Testis (tissue), 2 donors: ENCODE measurements at regions not wholly inside any gene's neighbourhood (a gene's known extent, or its start where the extent isn't known, plus 50 kb on each side); places are given as distances from the start of the nearest gene placed in this dataset.

ENCODE experiments used
- DNase-seq: peaks from one replicate; pipeline ENCODE4 v3.0.0-alpha.2; 2019
- H3K27ac ChIP-seq, 2 donors: fragments of 200-600 bp; sonication (generic); one replicate each; pipeline ENCODE4 v1.5.1; 2019
- H3K27me3 ChIP-seq: fragments of 200-600 bp; sonication (generic); one replicate; pipeline ENCODE4 v1.5.1; 2019
- H3K36me3 ChIP-seq: fragments of 200-600 bp; sonication (generic); one replicate; pipeline ENCODE4 v1.5.1; 2017; ENCODE audit warnings: low read depth; ENCODE audit errors: missing control alignments
- H3K4me1 ChIP-seq: fragments of 200-600 bp; sonication (generic); one replicate; pipeline ENCODE4 v1.5.1; 2019
- H3K4me3 ChIP-seq, 2 donors: fragments of 200-600 bp; sonication (generic); one replicate each; pipeline ENCODE4 v1.5.1; 2017 to 2019
- H3K9me3 ChIP-seq: fragments of 200-600 bp; sonication (generic); one replicate; pipeline ENCODE4 v1.5.1; 2017
- POLR2A ChIP-seq: fragments of 450-650 bp; IDR thresholded peaks from one replicate; pipeline ENCODE4 v1.6.1; 2017; ENCODE audit warnings: antibody characterized with exemption, mild to moderate bottlenecking, moderate library complexity
- WGBS, 2 donors: methylation state at CpG; one replicate each; pipeline ENCODE4 v1.1.5; 2018; 5-methylcytosine and 5-hydroxymethylcytosine counted together
- intact Hi-C: fragments of 100-400 bp; cut with DNase I; formaldehyde crosslinking; loops from one replicate; pipeline ENCODE4 v1.15.1; 2023; ENCODE audit warnings: low total_unique reads
- TF ChIP-seq, protein P1 (sequence below), 3 experiments: fragments of 450-650 bp in 2 of 3; fragments of 200-600 bp in 1 of 3; sonication (generic) in 1 of 3; IDR thresholded peaks; one replicate each; pipeline ENCODE4 v1.5.1; 2016 to 2019; ENCODE audit warnings: antibody characterized with exemption in 3 of 3, mild to moderate bottlenecking in 2 of 3, moderate library complexity in 1 of 3

DNA sequence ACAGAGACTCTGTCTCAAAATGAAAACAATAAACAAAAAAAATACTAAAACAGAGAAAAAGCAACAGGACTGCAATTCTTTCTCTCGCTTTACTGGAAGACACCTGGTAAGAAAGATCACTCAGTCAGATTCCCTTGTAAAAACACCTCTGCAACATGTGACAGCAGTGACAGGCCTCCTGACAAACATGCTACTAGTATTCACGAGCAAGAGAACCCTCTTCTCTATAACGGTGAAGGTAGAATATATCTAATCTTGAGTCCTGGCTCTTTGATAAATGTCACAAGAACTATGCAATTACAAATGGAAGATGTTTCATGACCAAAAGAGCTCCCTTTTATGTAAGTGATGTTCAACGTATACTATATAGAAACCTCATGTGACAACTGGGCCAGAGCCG, 986.7 kb upstream of the LRRN3 start:
- no peaks in the 10 kb centered on the region for H3K9me3 ChIP-seq
- H3K36me3 ChIP-seq: no peaks in the 10 kb centered on the region
- TF ChIP-seq POLR2A: no peak
- TF ChIP-seq, protein P1, sequence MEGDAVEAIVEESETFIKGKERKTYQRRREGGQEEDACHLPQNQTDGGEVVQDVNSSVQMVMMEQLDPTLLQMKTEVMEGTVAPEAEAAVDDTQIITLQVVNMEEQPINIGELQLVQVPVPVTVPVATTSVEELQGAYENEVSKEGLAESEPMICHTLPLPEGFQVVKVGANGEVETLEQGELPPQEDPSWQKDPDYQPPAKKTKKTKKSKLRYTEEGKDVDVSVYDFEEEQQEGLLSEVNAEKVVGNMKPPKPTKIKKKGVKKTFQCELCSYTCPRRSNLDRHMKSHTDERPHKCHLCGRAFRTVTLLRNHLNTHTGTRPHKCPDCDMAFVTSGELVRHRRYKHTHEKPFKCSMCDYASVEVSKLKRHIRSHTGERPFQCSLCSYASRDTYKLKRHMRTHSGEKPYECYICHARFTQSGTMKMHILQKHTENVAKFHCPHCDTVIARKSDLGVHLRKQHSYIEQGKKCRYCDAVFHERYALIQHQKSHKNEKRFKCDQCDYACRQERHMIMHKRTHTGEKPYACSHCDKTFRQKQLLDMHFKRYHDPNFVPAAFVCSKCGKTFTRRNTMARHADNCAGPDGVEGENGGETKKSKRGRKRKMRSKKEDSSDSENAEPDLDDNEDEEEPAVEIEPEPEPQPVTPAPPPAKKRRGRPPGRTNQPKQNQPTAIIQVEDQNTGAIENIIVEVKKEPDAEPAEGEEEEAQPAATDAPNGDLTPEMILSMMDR (IDR thresholded peaks at IDR 0.05): no peak
- H3K27ac ChIP-seq: no peak overlapping the region
- H3K27me3 ChIP-seq: no peaks in the 10 kb centered on the region
- H3K4me3 ChIP-seq: no peak overlapping the region
- intact Hi-C loops: no loop called here
- no peaks in the 10 kb centered on the region for H3K4me1 ChIP-seq
- WGBS, 2 donors: 82 to 87% methylated on average over 5 of the region's 5 CpGs
- no peak for DNase-seq

DNA sequence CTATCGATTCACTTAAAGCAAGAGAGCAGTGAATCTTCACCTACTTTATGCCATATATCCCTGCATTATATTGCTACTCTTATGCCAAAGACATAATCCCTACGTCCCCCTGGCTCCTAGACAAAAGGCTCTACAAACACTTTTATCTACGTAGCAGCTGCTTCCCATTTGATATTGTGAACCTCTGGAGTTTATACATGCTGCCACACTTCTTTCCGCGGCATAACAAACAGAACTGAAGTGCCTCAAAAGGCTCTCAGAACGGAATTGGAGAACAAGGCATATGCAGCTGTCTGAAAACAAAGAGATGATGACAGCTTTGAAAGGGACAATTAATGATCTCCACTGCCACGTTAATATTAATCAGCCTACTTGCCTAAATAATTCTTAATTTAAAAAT, 985.6 kb upstream of the LRRN3 start:
- Histone ChIP-seq H3K27ac (no peak overlapping the region), H3K9me3 (no peaks in the 10 kb centered on the region), H3K27me3 (no peaks in the 10 kb centered on the region), H3K4me1 (no peaks in the 10 kb centered on the region), H3K4me3 (no peak overlapping the region), H3K36me3 (no peaks in the 10 kb centered on the region)
- TF ChIP-seq POLR2A: no peak
- TF ChIP-seq, protein P1 (IDR thresholded peaks at IDR 0.05): no peak
- no peak for DNase-seq
- 65 to 73% methylated on average over 7 of the region's 7 CpGs for WGBS, 2 donors
- intact Hi-C loops: no loop called here

DNA sequence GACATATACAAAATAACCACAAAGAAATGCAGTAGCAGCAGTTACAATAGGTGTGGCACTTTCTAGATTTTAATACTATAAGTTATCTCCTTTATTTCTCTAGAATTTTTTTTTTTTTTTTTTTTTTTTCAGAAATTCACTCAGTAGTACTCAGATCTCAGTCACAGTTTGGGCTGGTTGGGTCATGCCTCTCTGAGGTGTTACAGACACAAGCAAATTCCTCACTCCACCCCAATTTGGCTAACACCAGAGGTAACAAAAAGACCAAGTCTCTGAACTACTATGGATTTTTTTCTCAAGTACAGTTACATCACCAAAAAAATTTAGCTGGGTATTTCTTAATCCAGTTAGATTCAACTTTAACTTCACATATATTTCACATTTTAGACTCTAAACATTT, 985.1 kb upstream of the LRRN3 start:
- Histone ChIP-seq H3K9me3 (no peaks in the 10 kb centered on the region), H3K27me3 (no peaks in the 10 kb centered on the region), H3K27ac (no peak overlapping the region), H3K4me3 (no peak overlapping the region), H3K4me1 (no peaks in the 10 kb centered on the region), H3K36me3 (no peaks in the 10 kb centered on the region)
- intact Hi-C loops: no loop called here
- no peak for TF ChIP-seq POLR2A
- TF ChIP-seq, protein P1 (IDR thresholded peaks at IDR 0.05): no peak
- DNase-seq: no peak

DNA sequence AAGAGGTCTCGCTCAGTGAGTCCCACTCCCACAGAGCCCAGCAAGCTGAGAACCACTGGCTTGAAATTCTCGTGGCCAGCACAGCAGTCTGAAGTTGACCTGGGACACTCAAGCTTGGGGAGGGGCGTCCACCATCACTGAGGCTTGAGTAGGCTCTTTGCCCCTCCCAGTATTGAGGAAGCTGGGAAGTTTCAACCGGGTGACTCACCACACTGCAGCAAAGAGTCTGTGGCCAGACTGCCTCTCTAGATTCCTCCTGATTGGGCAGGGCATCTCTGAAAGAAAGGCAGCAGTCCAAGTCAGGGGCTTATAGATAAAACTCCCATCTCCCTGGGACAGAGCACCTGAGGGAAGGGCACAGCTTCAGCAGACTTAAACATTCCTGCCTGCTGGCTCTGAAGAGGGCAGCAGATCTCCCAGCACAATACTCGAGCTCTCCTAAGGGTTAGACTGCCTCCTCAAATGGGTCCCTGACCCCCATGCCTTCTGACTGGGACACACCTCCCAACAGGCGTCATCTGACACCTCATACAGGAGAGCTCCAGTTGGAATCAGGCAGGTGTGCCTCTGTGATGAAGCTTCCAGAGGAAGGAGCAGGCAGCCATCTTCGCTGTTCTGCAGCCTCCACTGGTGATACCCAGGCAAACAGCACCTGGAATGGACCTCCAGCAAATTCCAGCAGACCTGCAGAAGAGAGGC, 970.9 kb upstream of the LRRN3 start:
- H3K27ac ChIP-seq: no peak overlapping the region
- intact Hi-C loops: no loop called here
- H3K4me1 ChIP-seq: no peaks in the 10 kb centered on the region
- TF ChIP-seq POLR2A: no peak
- TF ChIP-seq, protein P1 (IDR thresholded peaks at IDR 0.05): no peak
- no peaks in the 10 kb centered on the region for H3K36me3 ChIP-seq
- DNase-seq: no peak
- no peak overlapping the region for H3K4me3 ChIP-seq
- H3K9me3 ChIP-seq: no peaks in the 10 kb centered on the region
- no peaks in the 10 kb centered on the region for H3K27me3 ChIP-seq
- 89 to 91% methylated on average over 4 to 7 of the region's 7 CpGs for WGBS, 2 donors

DNA sequence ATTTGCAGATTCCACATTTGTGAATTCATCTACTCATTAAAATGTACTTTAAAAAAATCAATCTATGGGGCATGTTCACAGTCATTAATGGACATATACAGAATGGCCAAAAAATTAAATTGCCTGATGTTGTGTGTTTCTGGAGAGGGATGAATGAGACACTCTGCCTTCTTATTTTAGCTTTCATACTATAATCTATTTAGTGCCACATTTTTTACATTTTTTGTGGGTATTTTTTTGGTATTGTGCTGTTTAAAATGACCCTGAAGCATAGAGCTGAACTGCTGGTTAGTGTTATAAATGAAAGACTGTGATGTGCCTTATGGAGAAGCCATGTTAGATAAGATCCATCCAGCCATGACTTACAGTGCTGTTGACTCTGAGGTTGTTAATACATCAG, 961.8 kb upstream of the LRRN3 start:
- intact Hi-C loops: no loop called here
- Histone ChIP-seq H3K4me1 (no peaks in the 10 kb centered on the region), H3K27ac (no peak overlapping the region), H3K36me3 (no peaks in the 10 kb centered on the region), H3K4me3 (no peak overlapping the region), H3K27me3 (no peaks in the 10 kb centered on the region), H3K9me3 (no peaks in the 10 kb centered on the region)
- no peak for TF ChIP-seq POLR2A
- TF ChIP-seq, protein P1 (IDR thresholded peaks at IDR 0.05): no peak
- DNase-seq: no peak
